Fibroblast of pulmonary artery (primary cell): ENCODE measurements at regions not wholly inside any gene's neighbourhood (a gene's known extent, or its start where the extent isn't known, plus 50 kb on each side); places are given as distances from the start of the nearest gene placed in this dataset.
A peak's percentile ranks its signal among the peaks of the same experiment; 100 is the strongest.
"Not testable (repeated sequence)": the region's sequence is repeated elsewhere in the genome, so short reads cannot be mapped to it uniquely, and the experiment has no call there.

ENCODE experiments used
- DNase-seq: peaks from one replicate; pipeline ENCODE4 v3.0.0-alpha.2; 2010; ENCODE audit warnings: low read depth
- H3K4me3 ChIP-seq: replicated peaks from 2 replicates; pipeline ENCODE4 v1.5.1; 2011; ENCODE audit warnings: low read depth, mild to moderate bottlenecking, control low read depth, low read length, moderate library complexity
- TF ChIP-seq, protein P1 (sequence below): IDR thresholded peaks from 2 replicates; pipeline ENCODE4 v1.5.1; 2011; ENCODE audit warnings: mild to moderate bottlenecking, control low read depth, low read length, inconsistent platforms; ENCODE audit errors: missing control alignments

GRCh38 chr6:137638926-137639706 lies 144.9 kb upstream of the OLIG3 start:
- H3K4me3 ChIP-seq, result no peak overlapping the region
- no peak for DNase-seq
- TF ChIP-seq, protein P1, sequence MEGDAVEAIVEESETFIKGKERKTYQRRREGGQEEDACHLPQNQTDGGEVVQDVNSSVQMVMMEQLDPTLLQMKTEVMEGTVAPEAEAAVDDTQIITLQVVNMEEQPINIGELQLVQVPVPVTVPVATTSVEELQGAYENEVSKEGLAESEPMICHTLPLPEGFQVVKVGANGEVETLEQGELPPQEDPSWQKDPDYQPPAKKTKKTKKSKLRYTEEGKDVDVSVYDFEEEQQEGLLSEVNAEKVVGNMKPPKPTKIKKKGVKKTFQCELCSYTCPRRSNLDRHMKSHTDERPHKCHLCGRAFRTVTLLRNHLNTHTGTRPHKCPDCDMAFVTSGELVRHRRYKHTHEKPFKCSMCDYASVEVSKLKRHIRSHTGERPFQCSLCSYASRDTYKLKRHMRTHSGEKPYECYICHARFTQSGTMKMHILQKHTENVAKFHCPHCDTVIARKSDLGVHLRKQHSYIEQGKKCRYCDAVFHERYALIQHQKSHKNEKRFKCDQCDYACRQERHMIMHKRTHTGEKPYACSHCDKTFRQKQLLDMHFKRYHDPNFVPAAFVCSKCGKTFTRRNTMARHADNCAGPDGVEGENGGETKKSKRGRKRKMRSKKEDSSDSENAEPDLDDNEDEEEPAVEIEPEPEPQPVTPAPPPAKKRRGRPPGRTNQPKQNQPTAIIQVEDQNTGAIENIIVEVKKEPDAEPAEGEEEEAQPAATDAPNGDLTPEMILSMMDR, result no peak

DNA sequence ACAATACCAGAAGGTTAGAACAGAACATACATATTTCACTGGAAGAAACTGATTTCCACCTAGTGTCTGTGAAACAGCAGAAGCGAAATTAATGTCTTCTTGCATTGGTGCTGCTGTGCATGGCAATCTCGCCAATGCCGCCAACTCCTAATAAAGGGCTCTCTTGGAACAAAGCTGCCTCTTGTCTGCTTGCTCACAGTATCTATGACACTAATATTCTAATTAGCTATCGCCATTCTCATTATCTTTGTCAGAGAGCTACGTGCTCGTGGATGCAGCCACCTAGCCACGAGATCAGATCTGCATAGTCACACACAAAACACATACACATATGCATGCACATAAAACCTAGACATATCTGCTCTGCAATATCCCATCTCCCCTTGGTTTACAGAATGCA lies 145.9 kb upstream of the OLIG3 start:
- H3K4me3 ChIP-seq, result no peak overlapping the region
- no peak for DNase-seq
- TF ChIP-seq, protein P1, result no peak

DNA sequence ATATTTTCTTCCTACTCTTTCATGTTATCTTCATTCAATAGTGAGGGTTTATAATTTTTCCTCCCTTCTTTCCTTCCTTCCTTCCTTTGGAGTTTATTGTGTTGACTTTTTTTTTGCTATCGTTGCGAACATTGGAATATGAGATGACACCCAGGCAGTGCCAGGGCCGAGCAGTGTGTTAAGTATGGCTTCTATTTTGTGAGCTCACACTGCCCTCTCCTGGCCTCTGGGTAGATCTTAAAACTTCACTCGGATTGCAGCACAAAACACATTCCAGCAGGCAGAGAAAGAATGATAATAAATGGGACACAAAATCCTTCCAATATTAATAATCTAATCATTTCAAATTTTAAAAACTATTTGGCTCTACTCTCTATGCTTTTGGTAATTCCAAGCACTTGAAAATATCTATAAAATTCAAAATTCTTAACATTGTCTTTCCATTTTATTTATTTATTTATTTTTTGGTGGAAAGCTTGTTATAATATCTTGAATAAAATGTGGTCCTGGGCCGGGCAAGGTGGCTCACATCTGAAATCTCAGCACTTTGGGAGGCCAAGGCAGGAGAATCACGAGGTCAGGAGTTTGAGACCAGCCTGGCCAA lies 147.4 kb upstream of the OLIG3 start:
- no peak overlapping the region for H3K4me3 ChIP-seq
- TF ChIP-seq, protein P1, result peak; percentile 70
- peak; percentile 85 for DNase-seq

DNA sequence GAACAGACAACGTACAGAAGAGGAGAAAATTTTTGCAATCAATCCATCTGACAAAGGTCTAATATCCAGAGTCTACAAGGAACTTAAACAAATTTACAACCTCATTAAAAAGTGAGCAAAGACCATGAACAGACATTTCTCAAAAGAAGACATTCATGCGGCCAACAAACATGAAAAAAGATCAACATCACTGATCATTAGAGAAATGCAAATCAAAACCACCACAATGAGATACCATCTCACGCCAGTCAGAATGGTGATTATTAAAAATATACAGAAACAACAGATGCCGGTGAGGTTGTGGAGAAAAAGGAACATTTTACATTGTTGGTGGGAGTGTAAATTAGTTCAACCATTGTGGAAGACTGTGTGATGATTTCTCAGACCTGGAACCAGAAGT lies 149.0 kb upstream of the OLIG3 start:
- not testable (repeated sequence) for H3K4me3 ChIP-seq, DNase-seq

DNA sequence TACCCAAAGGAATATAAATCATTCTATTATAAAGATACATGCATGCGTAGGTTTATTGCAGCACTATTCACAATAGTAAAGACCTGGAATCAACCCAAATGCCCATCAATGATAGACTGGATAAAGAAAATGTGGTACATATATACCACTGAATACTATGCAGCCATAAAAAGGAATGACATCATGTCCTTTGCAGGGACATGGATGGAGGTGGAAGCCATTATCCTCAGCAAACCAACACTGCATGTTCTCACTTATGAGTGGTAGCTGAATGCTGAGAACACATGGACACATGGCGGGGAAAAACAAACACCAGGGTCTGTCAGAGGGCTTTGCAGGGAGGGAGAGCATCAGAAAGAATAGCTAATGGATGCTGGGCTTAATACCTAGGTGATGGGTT lies 149.4 kb upstream of the OLIG3 start:
- not testable (repeated sequence) for H3K4me3 ChIP-seq, DNase-seq

GRCh38 chr6:137645850-137646249 lies 151.7 kb upstream of the OLIG3 start:
- DNase-seq, result no peak
- H3K4me3 ChIP-seq, result no peak overlapping the region
- TF ChIP-seq, protein P1, result no peak

DNA sequence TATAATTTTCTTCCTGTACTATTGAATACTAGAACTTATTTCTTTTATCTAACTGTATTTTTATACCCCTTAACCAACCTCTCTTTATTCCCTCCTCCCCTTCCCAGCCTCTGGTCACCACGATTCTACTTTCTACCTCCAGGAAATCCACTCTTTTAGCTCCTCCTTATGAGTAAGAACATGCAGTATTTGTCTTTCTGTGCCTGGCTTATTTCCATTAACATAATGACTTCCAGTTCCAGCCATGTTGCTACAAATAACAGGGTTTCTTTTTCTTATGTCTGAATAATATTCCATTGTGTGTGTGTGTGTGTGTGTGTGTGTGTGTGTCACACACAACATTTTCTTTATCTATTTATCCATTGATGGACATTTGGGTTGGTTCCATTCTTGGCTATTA lies 152.3 kb upstream of the OLIG3 start:
- H3K4me3 ChIP-seq, result no peak overlapping the region
- TF ChIP-seq, protein P1, result no peak
- no peak for DNase-seq
